ENCODE measurements at regions not wholly inside any gene's neighbourhood (a gene's known extent, or its start where the extent isn't known, plus 50 kb on each side); places are given as distances from the start of the nearest gene placed in this dataset.

DNA sequence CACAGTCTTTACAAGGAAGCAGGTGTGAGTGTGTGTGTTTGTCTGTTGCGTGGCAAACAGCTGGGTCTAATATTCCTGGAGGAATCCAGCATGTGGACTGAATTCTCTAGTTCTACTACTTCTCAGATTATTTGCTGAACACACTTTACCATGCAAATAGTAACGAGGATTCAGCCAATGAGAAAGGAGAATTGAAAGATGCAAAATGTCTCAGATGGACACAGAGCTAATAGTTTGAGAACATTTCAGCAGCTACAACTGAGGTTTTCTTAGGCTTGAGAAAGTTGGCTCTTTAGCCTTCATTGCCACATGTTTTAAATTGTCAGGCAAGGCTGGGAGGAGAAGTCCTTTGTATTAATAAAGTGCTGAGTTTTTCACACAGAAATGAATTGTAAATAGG lies 568.0 kb upstream of the MDFIC2 start:
- 78 to 79% methylated on average over 2 of the region's 2 CpGs for WGBS, 2 donors
- DNase-seq (no peak), ATAC-seq (ENCODE audit: low FRiP score in 2 of 2) (no peak)
- Histone ChIP-seq H3K4me3 (no peak overlapping the region), H3K27ac (no peak overlapping the region), H3K9me3 (no peaks in the 10 kb centered on the region), H3K27me3 (no peaks in the 10 kb centered on the region), H3K4me1 (no peaks in the 10 kb centered on the region), H3K36me3 (no peaks in the 10 kb centered on the region)
- TF ChIP-seq EP300 (IDR thresholded peaks at IDR 0.05) (no peak), POLR2AphosphoS5 (IDR thresholded peaks at IDR 0.05) (no peak)
- TF ChIP-seq, protein P1, sequence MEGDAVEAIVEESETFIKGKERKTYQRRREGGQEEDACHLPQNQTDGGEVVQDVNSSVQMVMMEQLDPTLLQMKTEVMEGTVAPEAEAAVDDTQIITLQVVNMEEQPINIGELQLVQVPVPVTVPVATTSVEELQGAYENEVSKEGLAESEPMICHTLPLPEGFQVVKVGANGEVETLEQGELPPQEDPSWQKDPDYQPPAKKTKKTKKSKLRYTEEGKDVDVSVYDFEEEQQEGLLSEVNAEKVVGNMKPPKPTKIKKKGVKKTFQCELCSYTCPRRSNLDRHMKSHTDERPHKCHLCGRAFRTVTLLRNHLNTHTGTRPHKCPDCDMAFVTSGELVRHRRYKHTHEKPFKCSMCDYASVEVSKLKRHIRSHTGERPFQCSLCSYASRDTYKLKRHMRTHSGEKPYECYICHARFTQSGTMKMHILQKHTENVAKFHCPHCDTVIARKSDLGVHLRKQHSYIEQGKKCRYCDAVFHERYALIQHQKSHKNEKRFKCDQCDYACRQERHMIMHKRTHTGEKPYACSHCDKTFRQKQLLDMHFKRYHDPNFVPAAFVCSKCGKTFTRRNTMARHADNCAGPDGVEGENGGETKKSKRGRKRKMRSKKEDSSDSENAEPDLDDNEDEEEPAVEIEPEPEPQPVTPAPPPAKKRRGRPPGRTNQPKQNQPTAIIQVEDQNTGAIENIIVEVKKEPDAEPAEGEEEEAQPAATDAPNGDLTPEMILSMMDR (IDR thresholded peaks at IDR 0.05) = no peak

DNA sequence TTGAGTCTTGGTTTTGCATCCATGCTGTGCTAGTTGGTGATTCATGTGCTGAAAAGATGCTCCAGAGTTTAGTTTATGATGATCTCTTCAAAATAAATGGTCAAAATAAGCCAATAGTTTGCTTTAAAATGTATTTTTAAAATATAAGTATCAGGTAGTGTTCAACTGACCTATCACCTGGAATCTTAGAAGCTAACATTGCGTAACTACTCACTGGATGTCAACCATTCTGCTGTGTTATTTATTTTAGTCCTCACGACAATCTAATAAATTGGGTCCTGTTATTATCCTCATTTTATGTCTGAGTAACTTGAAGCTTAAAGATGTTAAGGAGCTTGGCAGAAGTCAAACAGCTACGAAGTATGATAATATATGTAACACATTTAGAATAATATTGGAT lies 563.7 kb upstream of the MDFIC2 start:
- H3K4me3 ChIP-seq = no peak overlapping the region
- no peaks in the 10 kb centered on the region for H3K4me1 ChIP-seq
- peaks cover 0 to 4% (median 0%) of the 10 kb centered on the region in 4 donors for H3K9me3 ChIP-seq
- H3K36me3 ChIP-seq = no peaks in the 10 kb centered on the region
- no peaks in the 10 kb centered on the region for H3K27me3 ChIP-seq
- TF ChIP-seq POLR2AphosphoS5 (IDR thresholded peaks at IDR 0.05) = no peak
- TF ChIP-seq POLR2A (IDR thresholded peaks at IDR 0.05) = no peak
- TF ChIP-seq EP300 (IDR thresholded peaks at IDR 0.05) = no peak
- TF ChIP-seq, protein P1 (IDR thresholded peaks at IDR 0.05) = no peak
- WGBS, 2 donors = 78 to 90% methylated on average over 3 of the region's 3 CpGs
- DNase-seq (no peak), ATAC-seq (ENCODE audit: low FRiP score in 2 of 2) (no peak)
- H3K27ac ChIP-seq = no peak overlapping the region

DNA sequence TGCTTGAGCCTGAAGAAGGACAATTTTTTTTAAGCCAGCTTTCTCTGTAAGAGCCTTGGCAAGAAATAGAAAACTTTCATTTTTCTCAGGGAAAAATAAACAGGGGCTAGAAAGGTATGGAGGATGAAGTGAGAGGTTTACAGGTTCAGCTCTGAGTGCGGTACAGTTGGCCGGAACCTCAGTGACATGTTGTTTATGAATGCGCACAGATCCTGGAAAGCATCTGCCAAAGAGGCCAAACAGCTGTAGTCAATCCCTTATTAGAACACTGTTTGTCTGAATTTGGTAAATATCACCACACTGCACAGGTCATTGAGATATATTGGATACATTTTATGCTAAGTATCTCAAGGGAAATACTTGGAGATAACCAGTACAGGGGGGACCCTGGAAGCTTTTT lies 561.8 kb upstream of the MDFIC2 start:
- ATAC-seq (ENCODE audit: low FRiP score in 2 of 2) = no peak

DNA sequence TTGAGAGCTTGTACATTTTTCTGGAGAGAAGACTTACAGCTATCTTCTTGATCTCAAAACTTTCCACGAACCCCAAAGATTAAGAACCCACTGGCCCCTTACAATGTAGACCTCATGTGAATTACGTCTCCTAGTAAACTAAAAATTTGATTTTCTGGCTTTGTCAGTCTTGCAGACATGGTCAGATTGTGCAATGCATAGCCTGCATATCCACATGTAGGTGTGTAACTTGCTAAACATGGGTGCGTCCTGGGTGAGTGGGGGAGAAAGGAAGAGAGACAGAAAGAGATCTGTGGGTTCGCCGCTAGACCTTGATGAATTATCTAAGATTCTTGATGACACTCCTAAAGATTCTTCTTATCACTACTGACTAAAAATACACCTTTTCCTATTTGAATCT lies 561.2 kb upstream of the MDFIC2 start:
- H3K4me3 ChIP-seq = no peak overlapping the region
- ATAC-seq (ENCODE audit: low FRiP score in 2 of 2) = no peak
- no peak overlapping the region for H3K27ac ChIP-seq
- H3K4me1 ChIP-seq = no peaks in the 10 kb centered on the region
- TF ChIP-seq, protein P1 (IDR thresholded peaks at IDR 0.05) = no peak
- TF ChIP-seq POLR2A (IDR thresholded peaks at IDR 0.05) (no peak), EP300 (IDR thresholded peaks at IDR 0.05) (no peak)
- H3K9me3 ChIP-seq = peaks cover 0 to 6% (median 0%) of the 10 kb centered on the region in 4 donors
- 89 to 92% methylated on average over 5 of the region's 5 CpGs for WGBS, 2 donors
- no peaks in the 10 kb centered on the region for H3K27me3 ChIP-seq
- DNase-seq = no peak
- H3K36me3 ChIP-seq = no peaks in the 10 kb centered on the region

More for the DNA sequence above, 561.8 kb upstream of the MDFIC2 start:
- WGBS, 2 donors = 74 to 76% methylated on average over 3 of the region's 3 CpGs
- TF ChIP-seq EP300 (IDR thresholded peaks at IDR 0.05) (no peak), POLR2AphosphoS5 (IDR thresholded peaks at IDR 0.05) (peak in 1 of 2 donors; percentile 44)
- TF ChIP-seq, protein P1 (IDR thresholded peaks at IDR 0.05) = no peak
- no peak for DNase-seq
- no peak overlapping the region for H3K4me3 ChIP-seq
- no peaks in the 10 kb centered on the region for H3K36me3 ChIP-seq
- H3K4me1 ChIP-seq = no peaks in the 10 kb centered on the region
- H3K27ac ChIP-seq = no peak overlapping the region
- H3K9me3 ChIP-seq = peaks cover 0 to 6% (median 0%) of the 10 kb centered on the region in 4 donors
- no peaks in the 10 kb centered on the region for H3K27me3 ChIP-seq

DNA sequence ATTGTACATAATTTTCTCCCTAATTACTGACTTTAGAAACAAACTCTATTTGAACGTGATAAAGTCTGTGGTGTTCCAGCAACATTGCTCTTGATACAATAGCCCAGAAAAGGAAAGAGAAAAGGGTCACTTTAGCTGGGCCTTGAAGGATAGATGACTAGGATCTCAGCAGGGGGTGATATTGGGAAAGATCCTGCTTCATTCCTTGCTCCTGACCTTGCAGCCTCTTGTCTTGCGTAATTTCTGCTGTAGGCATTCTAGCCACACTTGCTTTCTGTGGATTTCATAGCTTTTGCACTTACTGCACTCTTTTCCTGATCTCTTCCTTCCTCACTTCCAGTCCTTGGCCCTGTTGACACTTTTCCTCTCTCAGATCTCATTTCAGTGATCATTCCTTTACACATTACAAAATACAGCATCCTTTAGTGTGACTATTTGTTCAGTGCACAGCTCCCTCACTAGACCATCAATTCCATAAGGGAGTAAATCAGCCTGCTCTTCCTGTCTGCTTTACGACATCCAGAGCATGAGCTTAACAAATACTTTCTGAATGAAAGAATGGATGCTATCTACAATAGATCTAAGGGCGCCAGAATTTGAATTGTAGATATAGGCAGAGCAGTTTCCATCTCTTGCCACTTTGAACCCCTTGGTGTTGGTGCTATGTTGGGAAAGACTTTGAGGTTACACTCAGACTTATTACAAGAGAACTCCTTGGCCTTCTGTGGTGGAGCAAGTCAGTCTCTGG lies 559.6 kb upstream of the MDFIC2 start:
- WGBS, 2 donors = 83 to 84% methylated on average over 4 of the region's 4 CpGs
- Histone ChIP-seq H3K4me1 (no peaks in the 10 kb centered on the region), H3K9me3 (peaks cover 0 to 6% (median 0%) of the 10 kb centered on the region in 4 donors), H3K4me3 (no peak overlapping the region), H3K27ac (peak overlapping the region in 1 of 4 donors; percentile 39), H3K27me3 (no peaks in the 10 kb centered on the region), H3K36me3 (no peaks in the 10 kb centered on the region)
- ATAC-seq (ENCODE audit: low FRiP score in 2 of 2) = peak in 1 of 2 donors; percentile 34
- TF ChIP-seq POLR2AphosphoS5 (IDR thresholded peaks at IDR 0.05) (peak; percentile 50 to 65), EP300 (IDR thresholded peaks at IDR 0.05) (no peak), POLR2A (IDR thresholded peaks at IDR 0.05) (no peak)
- TF ChIP-seq, protein P1 (IDR thresholded peaks at IDR 0.05) = no peak
- DNase-seq = no peak
